Nucleus accumbens (tissue), 56 donors: ENCODE measurements at regions not wholly inside any gene's neighbourhood (a gene's known extent, or its start where the extent isn't known, plus 50 kb on each side); places are given as distances from the start of the nearest gene placed in this dataset.
"Not testable (repeated sequence)": the region's sequence is repeated elsewhere in the genome, so short reads cannot be mapped to it uniquely, and the experiment has no call there.

Experiments used
- DNase-seq, 56 donors: peaks; one replicate each; lab custom pipeline; 2025; lab: John Stamatoyannopoulos, UW

- DNase-seq: no peak
Measured at GRCh38 chr1:177741476-177741875, 228.4 kb downstream of the SEC16B start.

GRCh38 chr1:177739780-177740179 lies 230.1 kb downstream of the SEC16B start:
- DNase-seq: no peak

GRCh38 chr1:177737456-177737855 lies 232.4 kb downstream of the SEC16B start:
- no peak for DNase-seq

- no peak for DNase-seq
Measured at GRCh38 chr1:177732178-177732577, 237.7 kb downstream of the SEC16B start.

- DNase-seq: no peak
Measured at GRCh38 chr1:177729646-177730045, 240.2 kb downstream of the SEC16B start.

GRCh38 chr1:177723533-177723932 lies 246.3 kb downstream of the SEC16B start:
- DNase-seq: no peak

GRCh38 chr1:177710696-177711620 lies 258.9 kb downstream of the SEC16B start:
- DNase-seq: no peak

- DNase-seq: no peak
Measured at GRCh38 chr1:177708406-177708805, 261.5 kb downstream of the SEC16B start.

GRCh38 chr1:177706977-177707376 lies 262.9 kb downstream of the SEC16B start:
- no peak for DNase-seq

GRCh38 chr1:177705839-177706238 lies 264.0 kb downstream of the SEC16B start:
- DNase-seq: no peak

- DNase-seq: no peak
Measured at GRCh38 chr1:177703888-177704446, 265.9 kb downstream of the SEC16B start.

GRCh38 chr1:177701654-177702353 lies 268.1 kb downstream of the SEC16B start:
- DNase-seq: no peak

GRCh38 chr1:177700856-177701255 lies 269.0 kb downstream of the SEC16B start:
- no peak for DNase-seq

- no peak for DNase-seq
Measured at GRCh38 chr1:177690996-177691395, 278.9 kb downstream of the SEC16B start.

- DNase-seq: no peak
Measured at GRCh38 chr1:177687544-177687943, 282.3 kb downstream of the SEC16B start.

- DNase-seq: no peak
Measured at GRCh38 chr1:177686933-177687332, 282.9 kb downstream of the SEC16B start.

GRCh38 chr1:177669161-177669560 lies 300.7 kb downstream of the SEC16B start:
- no peak for DNase-seq

- DNase-seq: no peak
Measured at GRCh38 chr1:177665935-177666334, 303.9 kb downstream of the SEC16B start.

GRCh38 chr1:177664742-177665141 lies 305.1 kb downstream of the SEC16B start:
- not testable (repeated sequence) for DNase-seq

GRCh38 chr1:177660188-177660587 lies 309.7 kb downstream of the SEC16B start:
- no peak for DNase-seq

- no peak for DNase-seq
Measured at GRCh38 chr1:177659281-177659680, 310.6 kb downstream of the SEC16B start.
